NCI-H187 (cell line): ENCODE measurements at regions not wholly inside any gene's neighbourhood (a gene's known extent, or its start where the extent isn't known, plus 50 kb on each side); places are given as distances from the start of the nearest gene placed in this dataset.

ENCODE experiments used
- DNase-seq, 2 experiments: peaks; one replicate each; lab custom pipeline; 2025; lab: John Stamatoyannopoulos, UW

- no peak for DNase-seq
These were observed 1047.9 kb upstream of the RBFOX1 start for GRCh38 chr16:6284731-6285130.

DNA sequence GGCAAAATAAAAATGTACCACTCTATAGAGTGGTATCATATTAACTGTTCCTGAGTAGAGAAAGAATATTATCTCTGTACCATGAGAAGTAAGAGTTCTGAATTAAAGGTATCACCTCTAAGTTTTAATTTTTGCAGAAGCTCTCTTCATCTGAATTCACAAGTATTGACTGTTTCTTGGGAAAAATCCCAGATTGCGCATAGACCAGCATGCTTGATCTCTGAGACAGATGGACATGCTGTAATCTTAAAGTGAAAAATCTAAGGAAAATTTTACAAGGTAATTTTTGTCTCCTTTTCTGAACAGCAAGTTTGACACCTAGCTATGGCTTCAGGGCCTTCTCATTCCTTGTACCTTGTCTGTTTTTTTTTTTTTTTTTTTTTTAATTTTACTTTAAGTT, 1050.7 kb upstream of the RBFOX1 start:
- no peak for DNase-seq

DNA sequence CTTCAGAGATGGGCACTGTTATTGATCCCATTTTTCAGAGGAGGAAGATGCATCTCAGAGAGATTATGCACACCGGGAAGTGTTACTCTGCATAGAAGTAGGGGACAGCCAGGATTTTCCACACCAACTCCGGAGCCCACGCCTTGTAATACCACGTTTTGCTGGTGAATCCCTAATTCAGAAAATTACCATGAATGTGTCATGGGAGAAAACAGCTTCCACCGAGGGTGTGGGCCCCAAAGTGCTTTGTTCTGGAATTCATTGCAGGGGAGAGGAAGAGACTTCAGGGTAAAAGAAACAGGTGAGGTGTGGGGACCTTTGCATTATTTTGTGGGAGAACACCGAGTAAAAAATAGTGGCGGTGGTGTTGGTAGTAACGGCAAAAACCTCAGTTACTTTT, 1051.4 kb upstream of the RBFOX1 start:
- DNase-seq = no peak

DNA sequence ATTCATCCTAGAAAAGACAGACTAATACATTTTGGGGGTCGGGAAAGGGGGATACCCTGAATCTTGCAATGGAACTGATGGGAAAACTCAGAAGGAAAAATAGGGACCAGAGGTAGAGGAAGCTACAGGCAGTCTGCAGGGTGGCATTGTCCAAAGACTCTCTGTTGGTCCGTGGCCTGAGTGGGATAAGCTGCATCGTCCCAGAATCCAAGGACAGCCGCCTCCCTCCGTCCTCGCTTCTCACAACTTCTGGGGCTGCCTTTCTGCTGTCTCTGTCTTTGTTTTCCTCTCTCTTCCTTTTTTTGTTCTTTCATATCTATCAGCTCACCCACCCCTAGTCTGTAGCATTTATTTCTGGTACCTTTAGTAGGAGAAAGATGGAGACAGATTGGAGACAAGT, 1052.6 kb upstream of the RBFOX1 start:
- DNase-seq = no peak

- no peak for DNase-seq
These were observed 1053.4 kb upstream of the RBFOX1 start for GRCh38 chr16:6279286-6279685.

GRCh38 chr16:6274351-6274750, 1058.3 kb upstream of the RBFOX1 start:
- no peak for DNase-seq

DNA sequence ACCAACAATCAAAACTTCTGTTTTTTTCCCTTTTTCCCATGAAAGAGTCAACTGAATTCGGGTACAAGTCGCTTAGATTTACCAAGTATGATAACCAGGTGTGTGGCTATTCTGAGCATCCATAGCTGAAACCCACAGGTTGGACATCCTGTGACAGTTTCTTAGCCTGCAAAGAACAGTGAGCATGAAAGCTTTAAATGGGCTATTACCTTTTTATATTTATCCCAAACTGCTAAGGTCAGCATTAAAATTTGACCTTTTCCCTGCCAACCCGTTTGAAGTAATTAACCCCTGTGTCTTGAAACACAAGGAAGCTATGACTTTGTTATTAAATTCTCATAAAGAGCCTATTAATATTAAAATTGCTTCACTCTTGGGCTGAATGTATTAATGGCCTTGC, 1065.0 kb upstream of the RBFOX1 start:
- no peak for DNase-seq

GRCh38 chr16:6266703-6267102, 1065.9 kb upstream of the RBFOX1 start:
- DNase-seq = no peak

GRCh38 chr16:6265968-6266367, 1066.7 kb upstream of the RBFOX1 start:
- DNase-seq = no peak

GRCh38 chr16:6258056-6258455, 1074.6 kb upstream of the RBFOX1 start:
- no peak for DNase-seq

- DNase-seq = no peak
These were observed 1080.1 kb upstream of the RBFOX1 start for GRCh38 chr16:6252541-6252940.

GRCh38 chr16:6250511-6250910, 1082.1 kb upstream of the RBFOX1 start:
- no peak for DNase-seq

DNA sequence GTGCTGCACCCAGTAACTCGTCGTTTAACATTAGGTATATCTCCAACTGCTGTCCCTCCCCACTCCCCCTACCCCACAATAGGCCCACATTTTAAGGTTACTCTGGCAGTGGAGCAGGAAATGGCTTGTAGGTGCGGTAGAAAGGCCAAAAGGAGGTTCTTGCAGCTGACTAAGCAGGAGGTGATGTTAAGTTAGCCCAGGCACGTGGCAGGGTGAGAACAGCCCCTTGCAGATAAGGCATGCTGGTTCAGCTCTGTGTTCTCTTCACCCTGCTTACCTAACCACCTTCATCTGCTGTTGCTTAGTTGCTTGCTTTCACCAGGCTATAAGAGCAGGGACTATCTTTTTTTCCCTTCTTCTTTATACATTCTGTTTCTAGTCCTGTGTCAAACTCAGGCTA, 1082.8 kb upstream of the RBFOX1 start:
- no peak for DNase-seq

DNA sequence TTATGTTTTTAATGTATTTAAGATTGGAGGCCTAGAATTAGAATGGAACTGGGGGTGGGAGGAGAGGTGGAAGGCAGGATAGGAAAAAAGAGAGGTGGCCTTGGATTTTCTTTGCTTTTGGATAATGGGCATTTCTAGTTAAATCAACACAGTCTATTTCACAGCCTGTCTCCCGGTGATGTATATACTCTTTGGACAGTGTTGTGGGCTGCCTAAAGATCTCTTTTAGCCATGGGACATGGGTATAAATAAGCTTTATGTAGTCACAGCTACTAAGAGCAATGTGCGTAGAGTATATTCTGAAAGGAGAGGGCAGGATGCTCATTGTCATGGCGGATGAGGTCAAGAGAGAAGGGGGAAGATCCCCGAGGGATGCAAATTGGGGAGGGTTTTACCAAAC, 1084.4 kb upstream of the RBFOX1 start:
- no peak for DNase-seq

GRCh38 chr16:6247775-6248174, 1084.9 kb upstream of the RBFOX1 start:
- DNase-seq = no peak

DNA sequence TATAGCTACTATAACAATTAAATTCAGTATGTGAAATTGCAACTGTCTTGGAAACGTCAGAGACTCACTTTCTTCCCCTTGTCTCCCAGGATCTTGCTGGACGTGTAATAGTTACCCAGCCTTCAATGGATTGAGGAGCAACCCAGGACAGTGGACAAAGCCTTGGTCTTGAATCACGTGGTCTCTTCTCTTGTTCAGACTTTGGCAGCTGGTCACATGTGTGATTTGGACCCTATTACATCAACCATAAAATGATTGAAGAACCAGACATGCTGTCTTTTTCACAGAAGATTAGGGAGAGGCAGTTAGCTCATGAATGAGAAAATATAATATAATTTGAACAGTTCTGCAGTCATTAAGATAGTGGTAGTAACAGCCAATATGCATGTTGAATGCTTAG, 1085.5 kb upstream of the RBFOX1 start:
- no peak for DNase-seq

GRCh38 chr16:6246266-6246665, 1086.4 kb upstream of the RBFOX1 start:
- DNase-seq = no peak

- no peak for DNase-seq
These were observed 1100.6 kb upstream of the RBFOX1 start for GRCh38 chr16:6232056-6232455.

GRCh38 chr16:6231398-6231797, 1101.2 kb upstream of the RBFOX1 start:
- no peak for DNase-seq

- peak; percentile 7 to 22 for DNase-seq
These were observed 1103.5 kb upstream of the RBFOX1 start for GRCh38 chr16:6229186-6229585.

GRCh38 chr16:6218855-6219254, 1113.8 kb upstream of the RBFOX1 start:
- no peak for DNase-seq

- DNase-seq = no peak
These were observed 1115.8 kb upstream of the RBFOX1 start for GRCh38 chr16:6216836-6217235.

GRCh38 chr16:6211644-6212043, 1114.0 kb upstream of the EEF2KMT start:
- DNase-seq = no peak

DNA sequence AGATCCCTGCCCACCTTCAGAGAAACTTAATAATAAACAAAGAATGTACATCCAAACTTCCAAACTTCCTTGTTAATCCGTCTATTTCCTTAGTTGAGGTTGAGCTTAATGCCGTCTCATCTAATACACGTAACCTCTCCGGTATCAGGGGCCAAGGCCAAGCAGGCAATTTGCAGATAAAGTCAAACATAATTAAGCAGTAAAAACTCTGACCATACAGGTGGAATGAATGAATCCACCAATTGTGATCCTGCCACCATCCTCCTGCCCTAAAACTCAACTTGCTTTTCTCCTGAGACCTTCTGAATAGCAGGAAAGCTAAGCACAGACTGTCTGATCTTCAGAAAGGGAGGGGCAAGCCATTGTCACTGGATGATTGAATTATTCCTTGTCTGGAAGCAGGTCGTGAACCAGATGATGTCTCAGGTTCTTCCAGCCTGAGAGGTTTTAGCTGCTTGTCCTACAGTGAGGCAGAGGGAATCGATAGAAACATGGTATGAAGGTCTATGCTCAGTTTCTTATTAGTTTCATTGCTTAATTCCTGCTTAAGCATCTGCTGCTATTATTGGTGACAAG, 1111.8 kb upstream of the EEF2KMT start:
- DNase-seq = no peak

- DNase-seq = no peak
These were observed 1110.0 kb upstream of the EEF2KMT start for GRCh38 chr16:6207580-6207979.
